ENCODE measurements at regions not wholly inside any gene's neighbourhood (a gene's known extent, or its start where the extent isn't known, plus 50 kb on each side); places are given as distances from the start of the nearest gene placed in this dataset.

DNA sequence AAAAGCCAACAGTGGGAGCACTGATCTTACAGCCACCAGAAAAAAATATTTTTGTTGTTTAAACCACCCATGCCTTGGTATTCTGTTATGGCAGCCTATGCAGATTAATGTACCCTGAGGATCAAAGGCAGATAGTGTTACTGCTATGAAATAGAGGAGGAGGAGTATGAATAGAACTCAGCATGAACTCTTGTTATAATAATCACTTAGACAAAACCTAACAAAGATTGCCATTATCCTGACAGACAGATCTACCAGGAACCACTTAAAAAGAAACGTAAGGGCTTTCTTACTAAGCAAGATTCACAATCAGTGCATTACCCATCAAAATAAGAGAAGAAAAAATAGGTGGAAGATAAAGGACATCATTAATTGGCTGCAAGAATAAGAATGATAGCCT lies 558.3 kb downstream of the GALC start:
- Mint-ChIP-seq H3K36me3 (no peaks in the 10 kb centered on the region), H3K4me3 (no peak overlapping the region), H3K4me1 (no peaks in the 10 kb centered on the region), H3K9me3 (peaks cover 0 to 16% (median 5%) of the 10 kb centered on the region in 8 donors), H3K27ac (no peak overlapping the region), H3K27me3 (no peaks in the 10 kb centered on the region)
- no peaks in the 10 kb centered on the region for H3K36me3 ChIP-seq (ENCODE audit: insufficient read depth, low read length)
- intact Hi-C loops (cut with micrococcal nuclease) = no loop called here
- H3K9me3 ChIP-seq (ENCODE audit: control insufficient read depth in 1 of 2, low read length in 2 of 2) = no peaks in the 10 kb centered on the region
- no peaks in the 10 kb centered on the region for H3K4me1 ChIP-seq (ENCODE audit: insufficient read depth, low read length)
- no peak overlapping the region for H3K4me3 ChIP-seq (ENCODE audit: low read length in 2 of 2)
- CTCF ChIA-PET (ENCODE audit: partially characterized antibody) = no interaction called here
- POLR2A ChIA-PET (ENCODE audit: partially characterized antibody) = no interaction called here
- no peak for DNase-seq
- no peaks in the 10 kb centered on the region for H3K27me3 ChIP-seq (ENCODE audit: insufficient read depth, low read length)
- H3K27ac ChIP-seq (ENCODE audit: low read depth, low read length) = no peak overlapping the region

DNA sequence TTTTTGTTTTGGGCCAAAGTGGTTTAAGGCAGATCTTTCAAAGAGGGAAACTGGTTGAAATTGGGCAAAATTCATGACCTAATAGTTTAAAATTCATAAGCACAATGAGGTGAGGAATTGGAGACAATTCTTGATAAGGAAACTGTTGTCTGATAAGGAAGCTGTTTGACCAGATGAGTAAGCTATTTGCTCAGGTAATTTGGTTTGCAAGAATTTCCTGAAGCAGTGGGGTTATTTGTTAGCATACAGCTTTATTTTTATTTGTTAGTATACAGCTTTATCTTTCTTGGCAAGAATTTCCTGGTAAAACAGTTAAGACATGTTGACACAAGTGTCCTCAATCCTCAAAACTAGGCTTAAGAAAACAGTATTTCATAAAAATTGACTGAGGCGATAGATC lies 559.0 kb downstream of the GALC start:
- Mint-ChIP-seq H3K36me3 (no peaks in the 10 kb centered on the region), H3K4me3 (no peak overlapping the region), H3K4me1 (no peaks in the 10 kb centered on the region), H3K9me3 (peaks cover 0 to 16% (median 5%) of the 10 kb centered on the region in 8 donors), H3K27me3 (no peaks in the 10 kb centered on the region), H3K27ac (no peak overlapping the region)
- H3K4me1 ChIP-seq (ENCODE audit: insufficient read depth, low read length) = no peaks in the 10 kb centered on the region
- H3K27ac ChIP-seq (ENCODE audit: low read depth, low read length) = no peak overlapping the region
- ChIA-PET CTCF (ENCODE audit: partially characterized antibody) (no interaction called here), POLR2A (ENCODE audit: partially characterized antibody) (no interaction called here)
- no peaks in the 10 kb centered on the region for H3K27me3 ChIP-seq (ENCODE audit: insufficient read depth, low read length)
- H3K4me3 ChIP-seq (ENCODE audit: low read length in 2 of 2) = no peak overlapping the region
- H3K9me3 ChIP-seq (ENCODE audit: control insufficient read depth in 1 of 2, low read length in 2 of 2) = no peaks in the 10 kb centered on the region
- intact Hi-C loops (cut with micrococcal nuclease) = no loop called here
- no peaks in the 10 kb centered on the region for H3K36me3 ChIP-seq (ENCODE audit: insufficient read depth, low read length)
- no peak for DNase-seq

DNA sequence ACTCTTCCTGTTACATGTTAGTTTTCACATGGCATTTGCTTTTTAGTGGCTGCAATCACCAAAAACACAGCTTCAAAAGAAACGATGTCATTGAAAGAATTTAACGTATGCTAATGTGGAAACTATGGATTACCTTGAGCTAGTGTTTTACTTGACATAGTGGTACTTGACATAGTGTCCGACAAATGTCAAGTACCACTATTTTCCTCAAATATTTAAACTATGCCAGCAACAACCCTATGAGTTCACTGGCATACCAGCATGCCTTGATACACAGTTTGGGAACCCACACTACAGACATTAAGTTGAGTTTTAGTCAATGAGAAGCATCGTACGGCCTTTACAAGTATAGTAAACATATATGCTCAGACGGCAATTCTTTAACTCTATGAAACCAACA lies 560.3 kb downstream of the GALC start:
- H3K27ac Mint-ChIP-seq = no peak overlapping the region
- intact Hi-C loops (cut with micrococcal nuclease) = no loop called here
- DNase-seq = no peak
- ChIA-PET CTCF (ENCODE audit: partially characterized antibody) (no interaction called here), POLR2A (ENCODE audit: partially characterized antibody) (no interaction called here)
- no peaks in the 10 kb centered on the region for H3K27me3 Mint-ChIP-seq
- H3K36me3 Mint-ChIP-seq = no peaks in the 10 kb centered on the region
- Histone ChIP-seq H3K27me3 (ENCODE audit: insufficient read depth, low read length) (no peaks in the 10 kb centered on the region), H3K27ac (ENCODE audit: low read depth, low read length) (no peak overlapping the region), H3K4me1 (ENCODE audit: insufficient read depth, low read length) (no peaks in the 10 kb centered on the region), H3K9me3 (ENCODE audit: control insufficient read depth in 1 of 2, low read length in 2 of 2) (no peaks in the 10 kb centered on the region), H3K4me3 (ENCODE audit: low read length in 2 of 2) (no peak overlapping the region), H3K36me3 (ENCODE audit: insufficient read depth, low read length) (no peaks in the 10 kb centered on the region)
- no peaks in the 10 kb centered on the region for H3K4me1 Mint-ChIP-seq
- no peak overlapping the region for H3K4me3 Mint-ChIP-seq
- peaks cover 0 to 12% (median 5%) of the 10 kb centered on the region in 8 donors for H3K9me3 Mint-ChIP-seq

DNA sequence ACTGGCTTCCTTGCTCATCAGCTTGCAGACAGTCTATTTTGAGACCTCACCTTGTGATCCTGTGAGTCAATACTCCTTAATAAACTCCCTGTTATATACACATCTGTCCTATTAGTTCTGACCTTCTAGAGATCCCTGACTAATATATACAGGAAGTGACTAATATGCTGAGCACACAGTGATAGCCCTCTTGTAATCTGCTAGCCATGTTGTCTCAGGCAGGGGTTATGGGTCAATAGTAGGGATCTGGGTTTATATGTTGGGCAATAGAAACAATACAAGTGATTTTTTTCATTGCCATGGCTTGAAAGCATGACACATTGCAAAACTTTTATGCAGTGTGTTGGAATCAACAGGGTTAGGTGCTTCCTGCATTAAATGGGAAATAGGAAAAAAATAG lies 562.2 kb downstream of the GALC start:
- no peak for DNase-seq
- peaks cover 4 to 14% (median 4%) of the 10 kb centered on the region in 8 donors for H3K9me3 Mint-ChIP-seq
- H3K27me3 Mint-ChIP-seq = no peaks in the 10 kb centered on the region
- Histone ChIP-seq H3K9me3 (ENCODE audit: control insufficient read depth in 1 of 2, low read length in 2 of 2) (no peaks in the 10 kb centered on the region), H3K27me3 (ENCODE audit: insufficient read depth, low read length) (no peaks in the 10 kb centered on the region), H3K36me3 (ENCODE audit: insufficient read depth, low read length) (no peaks in the 10 kb centered on the region), H3K4me3 (ENCODE audit: low read length in 2 of 2) (no peak overlapping the region), H3K4me1 (ENCODE audit: insufficient read depth, low read length) (no peaks in the 10 kb centered on the region), H3K27ac (ENCODE audit: low read depth, low read length) (no peak overlapping the region)
- H3K4me3 Mint-ChIP-seq = no peak overlapping the region
- ChIA-PET CTCF (ENCODE audit: partially characterized antibody) (no interaction called here), POLR2A (ENCODE audit: partially characterized antibody) (no interaction called here)
- H3K4me1 Mint-ChIP-seq = no peaks in the 10 kb centered on the region
- H3K27ac Mint-ChIP-seq = no peak overlapping the region
- no peaks in the 10 kb centered on the region for H3K36me3 Mint-ChIP-seq
- intact Hi-C loops (cut with micrococcal nuclease) = no loop called here

- Histone ChIP-seq H3K4me3 (ENCODE audit: low read length in 2 of 2) (no peak overlapping the region), H3K27ac (ENCODE audit: low read depth, low read length) (no peak overlapping the region), H3K9me3 (ENCODE audit: control insufficient read depth in 1 of 2, low read length in 2 of 2) (no peaks in the 10 kb centered on the region), H3K27me3 (ENCODE audit: insufficient read depth, low read length) (no peaks in the 10 kb centered on the region), H3K36me3 (ENCODE audit: insufficient read depth, low read length) (no peaks in the 10 kb centered on the region), H3K4me1 (ENCODE audit: insufficient read depth, low read length) (no peaks in the 10 kb centered on the region)
- ChIA-PET CTCF (ENCODE audit: partially characterized antibody) (no interaction called here), POLR2A (ENCODE audit: partially characterized antibody) (no interaction called here)
- intact Hi-C loops (cut with micrococcal nuclease) = no loop called here
- DNase-seq = no peak
- Mint-ChIP-seq H3K9me3 (peaks cover 4 to 18% (median 4%) of the 10 kb centered on the region in 8 donors), H3K27me3 (no peaks in the 10 kb centered on the region), H3K27ac (no peak overlapping the region), H3K4me3 (no peak overlapping the region), H3K4me1 (no peaks in the 10 kb centered on the region), H3K36me3 (no peaks in the 10 kb centered on the region)
These were observed 562.8 kb downstream of the GALC start for GRCh38 chr14:87430214-87430613.

- H3K27me3 Mint-ChIP-seq = no peaks in the 10 kb centered on the region
- Histone ChIP-seq H3K9me3 (ENCODE audit: control insufficient read depth in 1 of 2, low read length in 2 of 2) (no peaks in the 10 kb centered on the region), H3K36me3 (ENCODE audit: insufficient read depth, low read length) (no peaks in the 10 kb centered on the region), H3K27ac (ENCODE audit: low read depth, low read length) (no peak overlapping the region), H3K4me3 (ENCODE audit: low read length in 2 of 2) (no peak overlapping the region), H3K4me1 (ENCODE audit: insufficient read depth, low read length) (no peaks in the 10 kb centered on the region), H3K27me3 (ENCODE audit: insufficient read depth, low read length) (no peaks in the 10 kb centered on the region)
- H3K9me3 Mint-ChIP-seq = peaks cover 0 to 22% (median 6%) of the 10 kb centered on the region in 8 donors
- no peaks in the 10 kb centered on the region for H3K36me3 Mint-ChIP-seq
- POLR2A ChIA-PET (ENCODE audit: partially characterized antibody) = no interaction called here
- H3K4me3 Mint-ChIP-seq = no peak overlapping the region
- H3K27ac Mint-ChIP-seq = no peak overlapping the region
- DNase-seq = no peak
- CTCF ChIA-PET (ENCODE audit: partially characterized antibody) = no interaction called here
- intact Hi-C loops (cut with micrococcal nuclease) = no loop called here
- H3K4me1 Mint-ChIP-seq = no peaks in the 10 kb centered on the region
These were observed 573.1 kb downstream of the GALC start for GRCh38 chr14:87419925-87420324.

DNA sequence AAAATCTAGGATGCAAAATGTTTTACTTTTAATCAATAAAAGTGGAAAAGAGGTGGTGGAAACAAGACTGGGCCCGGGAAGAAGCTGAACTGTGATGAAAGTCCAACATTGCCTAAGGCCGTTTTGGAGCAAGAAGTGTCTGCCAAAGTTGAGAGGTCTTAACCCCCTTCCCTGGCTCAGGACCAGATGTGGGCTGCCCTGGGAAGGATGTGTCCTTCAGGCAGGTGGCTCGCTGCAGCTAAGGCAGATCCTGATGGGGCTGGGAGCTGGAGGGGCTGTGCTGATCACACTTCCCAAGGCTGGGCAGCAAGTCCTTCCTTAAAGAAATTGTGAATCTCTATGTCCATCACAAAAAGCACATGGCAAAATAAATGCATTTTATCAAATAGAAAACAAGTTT lies 581.6 kb downstream of the GALC start:
- Histone ChIP-seq H3K4me1 (ENCODE audit: insufficient read depth, low read length) (no peaks in the 10 kb centered on the region), H3K4me3 (ENCODE audit: low read length in 2 of 2) (no peak overlapping the region), H3K36me3 (ENCODE audit: insufficient read depth, low read length) (no peaks in the 10 kb centered on the region), H3K9me3 (ENCODE audit: control insufficient read depth in 1 of 2, low read length in 2 of 2) (no peaks in the 10 kb centered on the region), H3K27me3 (ENCODE audit: insufficient read depth, low read length) (no peaks in the 10 kb centered on the region), H3K27ac (ENCODE audit: low read depth, low read length) (no peak overlapping the region)
- ChIA-PET POLR2A (ENCODE audit: partially characterized antibody) (no interaction called here), CTCF (ENCODE audit: partially characterized antibody) (no interaction called here)
- intact Hi-C loops (cut with micrococcal nuclease) = no loop called here
- no peaks in the 10 kb centered on the region for H3K36me3 Mint-ChIP-seq
- peaks cover 2 to 9% (median 3%) of the 10 kb centered on the region in 8 donors for H3K9me3 Mint-ChIP-seq
- no peak overlapping the region for H3K27ac Mint-ChIP-seq
- H3K4me3 Mint-ChIP-seq = no peak overlapping the region
- no peaks in the 10 kb centered on the region for H3K27me3 Mint-ChIP-seq
- no peaks in the 10 kb centered on the region for H3K4me1 Mint-ChIP-seq
- DNase-seq = no peak

- Mint-ChIP-seq H3K27me3 (no peaks in the 10 kb centered on the region), H3K4me1 (no peaks in the 10 kb centered on the region), H3K9me3 (peaks cover 0 to 9% (median 3%) of the 10 kb centered on the region in 8 donors), H3K36me3 (no peaks in the 10 kb centered on the region), H3K4me3 (no peak overlapping the region), H3K27ac (no peak overlapping the region)
- no peaks in the 10 kb centered on the region for H3K36me3 ChIP-seq (ENCODE audit: insufficient read depth, low read length)
- no peaks in the 10 kb centered on the region for H3K9me3 ChIP-seq (ENCODE audit: control insufficient read depth in 1 of 2, low read length in 2 of 2)
- H3K4me1 ChIP-seq (ENCODE audit: insufficient read depth, low read length) = no peaks in the 10 kb centered on the region
- DNase-seq = no peak
- ChIA-PET CTCF (ENCODE audit: partially characterized antibody) (no interaction called here), POLR2A (ENCODE audit: partially characterized antibody) (no interaction called here)
- H3K27me3 ChIP-seq (ENCODE audit: insufficient read depth, low read length) = no peaks in the 10 kb centered on the region
- intact Hi-C loops (cut with micrococcal nuclease) = no loop called here
- no peak overlapping the region for H3K27ac ChIP-seq (ENCODE audit: low read depth, low read length)
- no peak overlapping the region for H3K4me3 ChIP-seq (ENCODE audit: low read length in 2 of 2)
These were observed 583.6 kb downstream of the GALC start for GRCh38 chr14:87409393-87409792.
